Liver (tissue), 8 donors: ENCODE measurements at regions not wholly inside any gene's neighbourhood (a gene's known extent, or its start where the extent isn't known, plus 50 kb on each side); places are given as distances from the start of the nearest gene placed in this dataset.

Experiments used
- DNase-seq: peaks from one replicate; pipeline ENCODE4 v3.0.0-alpha.2; 2017; ENCODE audit warnings: low spot score
- H3K27ac ChIP-seq, 2 donors: one replicate each; pipeline ENCODE4 v1.7.0; 2013; ENCODE audit warnings: inconsistent platforms in 2 of 2, low read length in 2 of 2, control low read depth in 1 of 2, low read depth in 1 of 2, mild to moderate bottlenecking in 1 of 2
- H3K27me3 ChIP-seq, 4 donors: one replicate each; pipeline versions ENCODE4 v1.6.1 to v1.7.0; 2013; ENCODE audit warnings: low read length in 3 of 4, inconsistent platforms in 1 of 4, mild to moderate bottlenecking in 1 of 4, moderate library complexity in 1 of 4; ENCODE audit not compliant: control insufficient read depth in 4 of 4, insufficient read depth in 4 of 4
- H3K36me3 ChIP-seq, 4 donors: one replicate each; pipeline versions ENCODE4 v1.6.1 to v1.7.0; 2013; ENCODE audit warnings: low read length in 3 of 4, mild to moderate bottlenecking in 3 of 4, low read depth in 1 of 4, moderate library complexity in 1 of 4; ENCODE audit not compliant: control insufficient read depth in 4 of 4, insufficient read depth in 3 of 4
- H3K4me1 ChIP-seq, 4 donors: one replicate each; pipeline versions ENCODE4 v1.6.1 to v1.7.0; 2013; ENCODE audit warnings: low read length in 3 of 4, mild to moderate bottlenecking in 3 of 4, moderate library complexity in 1 of 4; ENCODE audit not compliant: control insufficient read depth in 4 of 4, insufficient read depth in 4 of 4
- H3K4me3 ChIP-seq, 3 donors: one replicate each; pipeline versions ENCODE4 v1.6.1 to v1.7.0; 2013; ENCODE audit warnings: low read length in 3 of 3, control low read depth in 1 of 3, low read depth in 1 of 3, mild to moderate bottlenecking in 1 of 3
- H3K9ac ChIP-seq, 2 donors: one replicate each; pipeline ENCODE4 v1.7.0; 2013; ENCODE audit warnings: low read length in 2 of 2, mild to moderate bottlenecking in 2 of 2, moderate library complexity in 2 of 2, control low read depth in 1 of 2, low read depth in 1 of 2
- H3K9me3 ChIP-seq, 4 donors: one replicate each; pipeline versions ENCODE4 v1.6.1 to v1.7.0; 2013; ENCODE audit warnings: low read length in 3 of 4; ENCODE audit not compliant: control insufficient read depth in 4 of 4
- ATF3 ChIP-seq: IDR thresholded peaks from 2 replicates; pipeline ENCODE4 v1.6.1; 2016; ENCODE audit warnings: antibody characterized with exemption
- EGR1 ChIP-seq, 2 donors: IDR thresholded peaks; 2 replicates each; pipeline ENCODE4 v1.6.1; 2016 to 2018; ENCODE audit warnings: antibody characterized with exemption in 2 of 2, low read depth in 2 of 2
- FOXA1 ChIP-seq: IDR thresholded peaks from 2 replicates; pipeline ENCODE4 v1.6.1; 2016; ENCODE audit warnings: antibody characterized with exemption
- FOXA2 ChIP-seq: IDR thresholded peaks from 2 replicates; pipeline ENCODE4 v1.6.1; 2016; ENCODE audit warnings: antibody characterized with exemption
- HNF4A ChIP-seq, 2 donors: conservative IDR thresholded peaks; 2 replicates each; pipeline ENCODE4 v1.6.1; 2016; ENCODE audit warnings: antibody characterized with exemption in 2 of 2, mild to moderate bottlenecking in 2 of 2
- HNF4G ChIP-seq: IDR thresholded peaks from 2 replicates; pipeline ENCODE4 v1.6.1; 2016; ENCODE audit warnings: antibody characterized with exemption
- JUND ChIP-seq, 2 donors: IDR thresholded peaks; 2 replicates each; pipeline ENCODE4 v1.6.1; 2016; ENCODE audit warnings: antibody characterized with exemption in 2 of 2
- MAX ChIP-seq: IDR thresholded peaks from 2 replicates; pipeline ENCODE4 v1.6.1; 2016; ENCODE audit warnings: antibody characterized with exemption
- NR2F2 ChIP-seq: IDR thresholded peaks from 2 replicates; pipeline ENCODE4 v1.6.1; 2016; ENCODE audit warnings: antibody characterized with exemption
- RAD21 ChIP-seq, 2 donors: IDR thresholded peaks; 2 replicates each; pipeline ENCODE4 v1.6.1; 2016; ENCODE audit warnings: antibody characterized with exemption in 2 of 2, mild to moderate bottlenecking in 2 of 2
- RXRA ChIP-seq, 2 donors: IDR thresholded peaks; 2 replicates each; pipeline ENCODE4 v1.6.1; 2017 to 2018; ENCODE audit warnings: antibody characterized with exemption in 2 of 2, mild to moderate bottlenecking in 1 of 2
- SP1 ChIP-seq: IDR thresholded peaks from 2 replicates; pipeline ENCODE4 v1.6.1; 2018; ENCODE audit warnings: antibody characterized with exemption, mild to moderate bottlenecking
- YY1 ChIP-seq: IDR thresholded peaks from 2 replicates; pipeline ENCODE4 v1.6.1; 2016; ENCODE audit warnings: antibody characterized with exemption, mild to moderate bottlenecking
- ZBTB33 ChIP-seq: IDR thresholded peaks from 2 replicates; pipeline ENCODE4 v1.6.1; 2016; ENCODE audit warnings: antibody characterized with exemption
- WGBS: extraction: QIAGEN DNeasy Blood & Tissue Kit; methylation state at CpG from one replicate; pipeline ENCODE4 v1.1.7; 2013; 5-methylcytosine and 5-hydroxymethylcytosine counted together
- TF ChIP-seq, protein P1 (sequence below): IDR thresholded peaks from 2 replicates; pipeline ENCODE4 v1.6.1; 2016; ENCODE audit warnings: antibody characterized with exemption, mild to moderate bottlenecking
- TF ChIP-seq, protein P2 (sequence below): fragments of 150-350 bp; IDR thresholded peaks from 2 replicates; pipeline ENCODE4 v1.5.1; 2017; ENCODE audit warnings: improper control_type of control experiment, low read depth, low read length; ENCODE audit not compliant: missing input control
- donor health status: healthy.
- donor health status: healthy.
- donor health status: healthy.
- donor health status: healthy.
- donor health status: healthy.

DNA sequence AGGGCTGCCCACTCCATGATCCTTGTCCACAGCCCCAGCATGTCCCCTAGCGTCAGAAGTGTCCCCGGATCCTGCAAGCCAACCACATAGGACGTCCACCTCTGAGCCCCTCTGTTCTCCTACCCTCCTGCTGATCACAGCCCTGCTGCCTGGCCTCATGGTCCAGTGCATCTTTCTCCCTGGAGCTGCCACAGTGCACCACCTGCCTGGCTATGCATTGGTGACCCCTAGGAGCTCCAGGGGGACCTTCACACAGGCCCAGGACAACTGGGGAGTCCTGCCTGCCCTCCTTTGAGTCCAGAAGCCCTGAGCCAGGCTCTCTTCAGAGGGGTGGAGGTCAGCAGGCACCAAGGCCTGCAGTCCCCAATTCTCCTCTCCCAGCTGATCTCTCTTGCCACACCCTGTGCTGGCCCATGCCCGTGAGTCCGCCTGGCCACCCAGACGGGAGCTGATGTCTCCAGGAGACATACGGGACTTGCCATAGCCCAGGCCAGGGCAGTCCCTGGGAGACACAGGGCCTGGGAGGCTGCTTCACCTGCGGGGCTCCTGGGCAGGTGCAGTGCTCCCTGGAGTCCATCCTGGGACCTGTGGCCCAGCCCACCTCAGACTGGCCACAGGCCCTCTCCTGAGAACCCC lies 77.4 kb upstream of the RET start:
- H3K4me3 ChIP-seq, result no peak overlapping the region
- TF ChIP-seq RAD21 (IDR thresholded peaks at IDR 0.05), result no peak
- no peaks in the 10 kb centered on the region for H3K9me3 ChIP-seq
- H3K4me1 ChIP-seq, result no peaks in the 10 kb centered on the region
- 91% methylated on average over 8 of the region's 8 CpGs for WGBS
- H3K27ac ChIP-seq, result no peak overlapping the region
- H3K9ac ChIP-seq, result no peak overlapping the region
- no peaks in the 10 kb centered on the region for H3K27me3 ChIP-seq
- no peaks in the 10 kb centered on the region for H3K36me3 ChIP-seq
- DNase-seq, result no peak

DNA sequence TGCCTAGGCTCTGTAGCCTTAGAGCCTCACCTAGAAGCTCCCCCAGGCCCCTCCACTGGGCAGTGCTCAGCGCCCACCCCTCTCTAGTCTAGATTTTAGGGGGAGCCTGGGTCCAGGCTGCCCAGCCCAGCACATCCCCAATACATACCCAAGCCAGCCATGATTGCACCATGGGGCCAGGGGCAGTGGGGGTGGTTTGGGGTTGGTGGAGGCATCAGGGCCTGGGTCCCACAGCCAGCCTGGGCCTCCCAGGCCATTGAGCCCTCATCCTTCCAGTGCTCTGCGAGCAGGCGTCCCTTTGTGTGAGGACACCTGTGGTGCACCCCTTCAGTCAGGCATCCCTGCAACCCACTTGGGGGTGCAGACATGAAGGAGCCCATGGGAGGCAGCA lies 76.9 kb upstream of the RET start:
- no peaks in the 10 kb centered on the region for H3K9me3 ChIP-seq
- TF ChIP-seq YY1 (no peak), RAD21 (IDR thresholded peaks at IDR 0.05) (no peak), EGR1 (IDR thresholded peaks at IDR 0.05; ENCODE audit: low read depth in 2 of 2) (no peak), HNF4A (conservative IDR thresholded peaks at IDR 0.05) (no peak), HNF4G (no peak), NR2F2 (no peak)
- H3K4me3 ChIP-seq, result no peak overlapping the region
- H3K4me1 ChIP-seq, result no peaks in the 10 kb centered on the region
- H3K27ac ChIP-seq, result no peak overlapping the region
- no peaks in the 10 kb centered on the region for H3K27me3 ChIP-seq
- H3K36me3 ChIP-seq, result no peaks in the 10 kb centered on the region
- H3K9ac ChIP-seq, result no peak overlapping the region
- DNase-seq, result no peak
- WGBS, result 91% methylated on average over 3 of the region's 3 CpGs

- no peaks in the 10 kb centered on the region for H3K36me3 ChIP-seq
- 77% methylated on average over 16 of the region's 16 CpGs for WGBS
- no peak overlapping the region for H3K9ac ChIP-seq
- H3K4me3 ChIP-seq, result no peak overlapping the region
- no peaks in the 10 kb centered on the region for H3K27me3 ChIP-seq
- peak; percentile 29 for DNase-seq
- no peaks in the 10 kb centered on the region for H3K9me3 ChIP-seq
- no peak overlapping the region for H3K27ac ChIP-seq
- H3K4me1 ChIP-seq, result no peaks in the 10 kb centered on the region
- TF ChIP-seq ATF3, result no peak
- TF ChIP-seq, protein P1, sequence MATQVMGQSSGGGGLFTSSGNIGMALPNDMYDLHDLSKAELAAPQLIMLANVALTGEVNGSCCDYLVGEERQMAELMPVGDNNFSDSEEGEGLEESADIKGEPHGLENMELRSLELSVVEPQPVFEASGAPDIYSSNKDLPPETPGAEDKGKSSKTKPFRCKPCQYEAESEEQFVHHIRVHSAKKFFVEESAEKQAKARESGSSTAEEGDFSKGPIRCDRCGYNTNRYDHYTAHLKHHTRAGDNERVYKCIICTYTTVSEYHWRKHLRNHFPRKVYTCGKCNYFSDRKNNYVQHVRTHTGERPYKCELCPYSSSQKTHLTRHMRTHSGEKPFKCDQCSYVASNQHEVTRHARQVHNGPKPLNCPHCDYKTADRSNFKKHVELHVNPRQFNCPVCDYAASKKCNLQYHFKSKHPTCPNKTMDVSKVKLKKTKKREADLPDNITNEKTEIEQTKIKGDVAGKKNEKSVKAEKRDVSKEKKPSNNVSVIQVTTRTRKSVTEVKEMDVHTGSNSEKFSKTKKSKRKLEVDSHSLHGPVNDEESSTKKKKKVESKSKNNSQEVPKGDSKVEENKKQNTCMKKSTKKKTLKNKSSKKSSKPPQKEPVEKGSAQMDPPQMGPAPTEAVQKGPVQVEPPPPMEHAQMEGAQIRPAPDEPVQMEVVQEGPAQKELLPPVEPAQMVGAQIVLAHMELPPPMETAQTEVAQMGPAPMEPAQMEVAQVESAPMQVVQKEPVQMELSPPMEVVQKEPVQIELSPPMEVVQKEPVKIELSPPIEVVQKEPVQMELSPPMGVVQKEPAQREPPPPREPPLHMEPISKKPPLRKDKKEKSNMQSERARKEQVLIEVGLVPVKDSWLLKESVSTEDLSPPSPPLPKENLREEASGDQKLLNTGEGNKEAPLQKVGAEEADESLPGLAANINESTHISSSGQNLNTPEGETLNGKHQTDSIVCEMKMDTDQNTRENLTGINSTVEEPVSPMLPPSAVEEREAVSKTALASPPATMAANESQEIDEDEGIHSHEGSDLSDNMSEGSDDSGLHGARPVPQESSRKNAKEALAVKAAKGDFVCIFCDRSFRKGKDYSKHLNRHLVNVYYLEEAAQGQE, result no peak
- no peak for TF ChIP-seq EGR1 (IDR thresholded peaks at IDR 0.05; ENCODE audit: low read depth in 2 of 2)
- no peak for TF ChIP-seq HNF4A (conservative IDR thresholded peaks at IDR 0.05)
- TF ChIP-seq, protein P2, sequence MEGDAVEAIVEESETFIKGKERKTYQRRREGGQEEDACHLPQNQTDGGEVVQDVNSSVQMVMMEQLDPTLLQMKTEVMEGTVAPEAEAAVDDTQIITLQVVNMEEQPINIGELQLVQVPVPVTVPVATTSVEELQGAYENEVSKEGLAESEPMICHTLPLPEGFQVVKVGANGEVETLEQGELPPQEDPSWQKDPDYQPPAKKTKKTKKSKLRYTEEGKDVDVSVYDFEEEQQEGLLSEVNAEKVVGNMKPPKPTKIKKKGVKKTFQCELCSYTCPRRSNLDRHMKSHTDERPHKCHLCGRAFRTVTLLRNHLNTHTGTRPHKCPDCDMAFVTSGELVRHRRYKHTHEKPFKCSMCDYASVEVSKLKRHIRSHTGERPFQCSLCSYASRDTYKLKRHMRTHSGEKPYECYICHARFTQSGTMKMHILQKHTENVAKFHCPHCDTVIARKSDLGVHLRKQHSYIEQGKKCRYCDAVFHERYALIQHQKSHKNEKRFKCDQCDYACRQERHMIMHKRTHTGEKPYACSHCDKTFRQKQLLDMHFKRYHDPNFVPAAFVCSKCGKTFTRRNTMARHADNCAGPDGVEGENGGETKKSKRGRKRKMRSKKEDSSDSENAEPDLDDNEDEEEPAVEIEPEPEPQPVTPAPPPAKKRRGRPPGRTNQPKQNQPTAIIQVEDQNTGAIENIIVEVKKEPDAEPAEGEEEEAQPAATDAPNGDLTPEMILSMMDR, result no peak
- no peak for TF ChIP-seq RAD21 (IDR thresholded peaks at IDR 0.05)
- TF ChIP-seq JUND (IDR thresholded peaks at IDR 0.05), result no peak
- no peak for TF ChIP-seq SP1
- TF ChIP-seq FOXA2, result no peak
- TF ChIP-seq RXRA (IDR thresholded peaks at IDR 0.05), result no peak
- TF ChIP-seq FOXA1, result no peak
- no peak for TF ChIP-seq ZBTB33
- no peak for TF ChIP-seq MAX
- TF ChIP-seq HNF4G, result no peak
These were observed 76.0 kb upstream of the RET start for GRCh38 chr10:43000651-43001426.
